ENCODE measurements at regions not wholly inside any gene's neighbourhood (a gene's known extent, or its start where the extent isn't known, plus 50 kb on each side); places are given as distances from the start of the nearest gene placed in this dataset.

DNA sequence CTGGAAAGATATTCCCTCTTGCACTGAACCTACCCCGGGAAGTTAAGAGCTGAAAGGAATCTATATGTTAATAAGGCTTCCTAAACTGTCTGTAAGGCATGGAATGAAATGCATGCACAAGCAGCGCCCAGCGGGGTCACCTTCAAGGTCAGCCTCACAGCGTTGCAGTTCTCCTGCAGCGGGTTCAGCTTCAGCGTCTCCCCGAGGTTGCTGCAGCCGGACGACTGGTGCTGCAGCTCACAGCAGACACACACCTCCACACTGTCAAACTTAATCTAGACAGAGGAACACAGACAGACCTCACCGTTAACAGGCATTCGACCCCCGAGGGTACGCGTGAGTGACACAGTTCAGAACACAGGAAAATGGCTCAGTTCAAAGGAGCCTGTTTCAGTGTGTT, 73.3 kb downstream of the NSMCE3 start:
- no peaks in the 10 kb centered on the region for H3K9me3 ChIP-seq (replicated peaks in 1 of 3)
- H3K27me3 ChIP-seq, result no peaks in the 10 kb centered on the region
- TF ChIP-seq, protein P1, sequence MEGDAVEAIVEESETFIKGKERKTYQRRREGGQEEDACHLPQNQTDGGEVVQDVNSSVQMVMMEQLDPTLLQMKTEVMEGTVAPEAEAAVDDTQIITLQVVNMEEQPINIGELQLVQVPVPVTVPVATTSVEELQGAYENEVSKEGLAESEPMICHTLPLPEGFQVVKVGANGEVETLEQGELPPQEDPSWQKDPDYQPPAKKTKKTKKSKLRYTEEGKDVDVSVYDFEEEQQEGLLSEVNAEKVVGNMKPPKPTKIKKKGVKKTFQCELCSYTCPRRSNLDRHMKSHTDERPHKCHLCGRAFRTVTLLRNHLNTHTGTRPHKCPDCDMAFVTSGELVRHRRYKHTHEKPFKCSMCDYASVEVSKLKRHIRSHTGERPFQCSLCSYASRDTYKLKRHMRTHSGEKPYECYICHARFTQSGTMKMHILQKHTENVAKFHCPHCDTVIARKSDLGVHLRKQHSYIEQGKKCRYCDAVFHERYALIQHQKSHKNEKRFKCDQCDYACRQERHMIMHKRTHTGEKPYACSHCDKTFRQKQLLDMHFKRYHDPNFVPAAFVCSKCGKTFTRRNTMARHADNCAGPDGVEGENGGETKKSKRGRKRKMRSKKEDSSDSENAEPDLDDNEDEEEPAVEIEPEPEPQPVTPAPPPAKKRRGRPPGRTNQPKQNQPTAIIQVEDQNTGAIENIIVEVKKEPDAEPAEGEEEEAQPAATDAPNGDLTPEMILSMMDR (IDR thresholded peaks at IDR 0.05), result no peak
- TF ChIP-seq POLR2A (IDR thresholded peaks at IDR 0.05), result no peak
- 30 to 41% (median 35%) methylated on average over 10 to 14 of the region's 14 CpGs for WGBS, 4 donors
- DNase-seq, result no peak
- intact Hi-C loops (cut with DNase I), result no loop called here
- no peak overlapping the region for H3K27ac ChIP-seq
- no peak overlapping the region for H3K4me3 ChIP-seq
- no peaks in the 10 kb centered on the region for H3K36me3 ChIP-seq (replicated peaks in 1 of 2)
- H3K4me1 ChIP-seq (replicated peaks in 1 of 2), result no peaks in the 10 kb centered on the region

DNA sequence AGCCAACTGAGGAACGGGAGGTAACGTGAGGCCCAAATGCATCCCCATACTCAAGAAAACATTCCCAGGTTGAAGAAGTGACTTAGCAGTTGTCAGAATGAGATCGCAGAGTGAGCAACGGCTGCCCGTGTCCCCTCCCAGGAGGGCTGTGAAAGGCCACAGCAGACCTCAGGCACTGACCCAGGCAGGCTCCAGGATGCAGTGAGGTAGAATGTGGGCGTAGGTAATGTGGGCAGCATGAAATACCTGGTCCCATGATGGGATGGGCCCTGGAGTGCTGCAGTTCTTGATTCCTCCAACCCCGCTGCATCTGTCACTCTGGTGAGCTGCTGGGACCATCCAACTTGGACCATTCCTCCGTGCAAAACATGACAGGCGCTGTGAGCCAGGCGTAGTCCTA, 74.8 kb downstream of the NSMCE3 start:
- no peak overlapping the region for H3K4me3 ChIP-seq
- no peak for TF ChIP-seq POLR2A (IDR thresholded peaks at IDR 0.05)
- TF ChIP-seq, protein P1 (IDR thresholded peaks at IDR 0.05), result no peak
- no peaks in the 10 kb centered on the region for H3K36me3 ChIP-seq (replicated peaks in 1 of 2)
- 85 to 91% (median 89%) methylated on average over 8 to 10 of the region's 10 CpGs for WGBS, 4 donors
- no peaks in the 10 kb centered on the region for H3K9me3 ChIP-seq (replicated peaks in 1 of 3)
- no peaks in the 10 kb centered on the region for H3K4me1 ChIP-seq (replicated peaks in 1 of 2)
- intact Hi-C loops (cut with DNase I), result no loop called here
- H3K27me3 ChIP-seq, result no peaks in the 10 kb centered on the region
- DNase-seq, result no peak
- no peak overlapping the region for H3K27ac ChIP-seq

DNA sequence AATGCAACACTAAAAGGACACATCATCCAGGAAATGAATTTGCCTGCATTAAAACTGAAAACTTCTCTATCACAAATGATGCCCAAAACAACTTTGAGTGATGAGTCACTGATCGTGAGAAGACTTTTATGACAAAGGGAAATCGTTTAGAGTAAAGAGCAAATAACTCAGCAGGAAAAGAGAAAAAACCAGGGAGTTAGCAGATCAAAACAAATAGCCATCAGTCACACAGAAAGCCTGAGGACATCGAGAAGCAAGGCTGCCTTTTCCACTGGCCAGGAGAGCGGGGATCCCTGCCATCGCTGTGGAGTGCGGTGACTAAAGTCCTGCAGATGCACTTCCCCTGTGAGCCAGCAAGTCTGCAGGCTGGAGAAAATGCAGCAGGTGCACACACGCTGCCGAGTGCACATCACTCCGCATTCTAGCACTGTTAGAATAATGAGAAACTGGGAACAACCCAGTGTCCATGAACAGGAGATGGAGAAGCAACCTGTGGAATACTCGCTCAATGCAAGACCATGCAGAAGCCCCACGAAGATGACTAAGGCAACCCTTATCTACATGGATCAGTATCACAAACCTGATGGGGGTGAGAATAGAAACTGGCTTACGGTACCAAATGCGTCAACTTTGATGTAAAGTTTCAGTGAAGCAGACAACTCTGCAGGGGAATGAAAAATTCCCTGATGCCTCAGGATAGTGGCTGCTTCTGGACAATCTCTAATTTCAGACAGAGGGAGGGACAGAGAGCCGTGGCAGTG, 86.4 kb downstream of the NSMCE3 start:
- no peaks in the 10 kb centered on the region for H3K36me3 ChIP-seq (replicated peaks in 1 of 2)
- 48 to 54% (median 50%) methylated on average over 13 to 14 of the region's 14 CpGs for WGBS, 4 donors
- no peak overlapping the region for H3K27ac ChIP-seq
- intact Hi-C loops (cut with DNase I), result no loop called here
- no peak for DNase-seq
- no peaks in the 10 kb centered on the region for H3K4me1 ChIP-seq (replicated peaks in 1 of 2)
- H3K27me3 ChIP-seq, result no peaks in the 10 kb centered on the region
- H3K4me3 ChIP-seq, result no peak overlapping the region
- TF ChIP-seq, protein P1 (IDR thresholded peaks at IDR 0.05), result no peak
- TF ChIP-seq POLR2A (IDR thresholded peaks at IDR 0.05), result no peak
- H3K9me3 ChIP-seq (replicated peaks in 1 of 3), result no peaks in the 10 kb centered on the region

DNA sequence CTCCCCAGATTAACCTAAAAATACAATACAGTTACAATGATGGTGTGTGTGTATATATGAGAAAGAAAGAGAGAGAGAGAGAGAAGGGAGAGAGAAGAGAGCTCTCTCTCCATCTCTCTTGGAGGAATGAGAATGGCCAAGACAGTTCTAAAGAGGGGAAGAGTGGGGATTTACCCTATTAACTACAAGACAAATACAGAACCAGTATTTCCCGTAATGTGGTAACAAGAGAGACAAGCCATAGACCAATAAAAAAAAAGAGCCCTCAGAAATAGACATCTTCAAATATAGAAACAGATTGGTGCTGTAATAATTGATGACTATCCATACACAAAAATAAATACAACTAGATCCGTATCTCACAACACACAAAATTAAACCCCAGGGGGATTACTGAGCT, 87.0 kb downstream of the NSMCE3 start:
- Histone ChIP-seq H3K36me3 (replicated peaks in 1 of 2) (no peaks in the 10 kb centered on the region), H3K4me1 (replicated peaks in 1 of 2) (no peaks in the 10 kb centered on the region), H3K9me3 (replicated peaks in 1 of 3) (no peaks in the 10 kb centered on the region), H3K27me3 (no peaks in the 10 kb centered on the region), H3K27ac (no peak overlapping the region), H3K4me3 (no peak overlapping the region)
- 52 to 80% (median 70%) methylated on average over 2 of the region's 2 CpGs for WGBS, 4 donors
- no peak for TF ChIP-seq POLR2A (IDR thresholded peaks at IDR 0.05)
- TF ChIP-seq, protein P1 (IDR thresholded peaks at IDR 0.05), result no peak
- intact Hi-C loops (cut with DNase I), result no loop called here
- DNase-seq, result no peak
